Hepatic stellate cell (primary cell): ENCODE measurements at regions not wholly inside any gene's neighbourhood (a gene's known extent, or its start where the extent isn't known, plus 50 kb on each side); places are given as distances from the start of the nearest gene placed in this dataset.
"Not testable (repeated sequence)": the region's sequence is repeated elsewhere in the genome, so short reads cannot be mapped to it uniquely, and the experiment has no call there.

Experiments used
- DNase-seq: peaks from one replicate; pipeline ENCODE4 v3.0.0; 2011; ENCODE audit warnings: low spot score

- no peak for DNase-seq
Observed at GRCh38 chr16:29107299-29107698, 122.4 kb downstream of the LAT start.

GRCh38 chr16:29106259-29106908 is 121.5 kb downstream of the LAT start:
- not testable (repeated sequence) for DNase-seq

- DNase-seq = not testable (repeated sequence)
Observed at GRCh38 chr16:29104600-29104999, 119.7 kb downstream of the LAT start.

GRCh38 chr16:29097965-29098364 is 113.1 kb downstream of the LAT start:
- not testable (repeated sequence) for DNase-seq

GRCh38 chr16:29094729-29095624 is 110.1 kb downstream of the LAT start:
- DNase-seq = not testable (repeated sequence)

GRCh38 chr16:29094325-29094724 is 109.5 kb downstream of the LAT start:
- DNase-seq = not testable (repeated sequence)

- not testable (repeated sequence) for DNase-seq
Observed at GRCh38 chr16:29089679-29090078, 104.8 kb downstream of the LAT start.

- not testable (repeated sequence) for DNase-seq
Observed at GRCh38 chr16:29087673-29088072, 102.8 kb downstream of the LAT start.

- DNase-seq = not testable (repeated sequence)
Observed at GRCh38 chr16:29081829-29082639, 97.2 kb downstream of the LAT start.

- not testable (repeated sequence) for DNase-seq
Observed at GRCh38 chr16:29074554-29075402, 89.9 kb downstream of the LAT start.

- not testable (repeated sequence) for DNase-seq
Observed at GRCh38 chr16:29062235-29062634, 77.4 kb downstream of the LAT start.

GRCh38 chr16:29061467-29061921 is 76.6 kb downstream of the LAT start:
- not testable (repeated sequence) for DNase-seq

GRCh38 chr16:29060022-29060810 is 75.4 kb downstream of the LAT start:
- DNase-seq = not testable (repeated sequence)

GRCh38 chr16:29059575-29059974 is 74.7 kb downstream of the LAT start:
- DNase-seq = not testable (repeated sequence)
